ENCODE measurements at regions not wholly inside any gene's neighbourhood (a gene's known extent, or its start where the extent isn't known, plus 50 kb on each side); places are given as distances from the start of the nearest gene placed in this dataset.

GRCh38 chr9:86684148-86684547 lies 263.2 kb downstream of the GAS1 start:
- no peak overlapping the region for H3K27ac Mint-ChIP-seq
- no peak for DNase-seq
- H3K4me3 Mint-ChIP-seq = no peak overlapping the region
- peaks cover 2% of the 10 kb centered on the region for H3K27me3 Mint-ChIP-seq
- H3K4me1 Mint-ChIP-seq = no peaks in the 10 kb centered on the region
- ChIA-PET CTCF (no interaction called here), POLR2A (no interaction called here)
- no peaks in the 10 kb centered on the region for H3K9me3 Mint-ChIP-seq
- H3K36me3 Mint-ChIP-seq (ENCODE audit: low read depth) = no peaks in the 10 kb centered on the region

GRCh38 chr9:86682240-86682639 lies 265.1 kb downstream of the GAS1 start:
- no peaks in the 10 kb centered on the region for H3K36me3 Mint-ChIP-seq (ENCODE audit: low read depth)

GRCh38 chr9:86679909-86680308 lies 267.4 kb downstream of the GAS1 start:
- POLR2A ChIA-PET = no interaction called here
- CTCF ChIA-PET = interaction anchor here (1.6 kb wide), 1 partner anchor 16 kb away, joined by 4 read pairs; no protein-coding TSS in a partner anchor
- no peak overlapping the region for H3K4me3 Mint-ChIP-seq
- H3K27ac Mint-ChIP-seq = no peak overlapping the region
- H3K9me3 Mint-ChIP-seq = no peaks in the 10 kb centered on the region
- DNase-seq = no peak
- H3K4me1 Mint-ChIP-seq = no peaks in the 10 kb centered on the region
- H3K36me3 Mint-ChIP-seq (ENCODE audit: low read depth) = no peaks in the 10 kb centered on the region
- no peaks in the 10 kb centered on the region for H3K27me3 Mint-ChIP-seq

More at GRCh38 chr9:86682240-86682639, 265.1 kb downstream of the GAS1 start:
- no peak for DNase-seq
- Mint-ChIP-seq H3K9me3 (no peaks in the 10 kb centered on the region), H3K4me1 (no peaks in the 10 kb centered on the region), H3K27ac (no peak overlapping the region), H3K27me3 (no peaks in the 10 kb centered on the region), H3K4me3 (no peak overlapping the region)
- CTCF ChIA-PET = no interaction called here
- POLR2A ChIA-PET = no interaction called here

- Mint-ChIP-seq H3K4me3 (no peak overlapping the region), H3K27ac (no peak overlapping the region), H3K36me3 (ENCODE audit: low read depth) (no peaks in the 10 kb centered on the region), H3K27me3 (no peaks in the 10 kb centered on the region), H3K9me3 (no peaks in the 10 kb centered on the region), H3K4me1 (no peaks in the 10 kb centered on the region)
- no peak for DNase-seq
- POLR2A ChIA-PET = no interaction called here
- CTCF ChIA-PET = interaction anchor here (0.6 kb wide), 1 partner anchor 1737 kb away, joined by 4 read pairs; no protein-coding TSS in a partner anchor
These were observed 270.9 kb downstream of the GAS1 start for GRCh38 chr9:86676396-86676795.

GRCh38 chr9:86675805-86676204 lies 271.5 kb downstream of the GAS1 start:
- POLR2A ChIA-PET = no interaction called here
- Mint-ChIP-seq H3K4me3 (no peak overlapping the region), H3K36me3 (ENCODE audit: low read depth) (no peaks in the 10 kb centered on the region), H3K27me3 (no peaks in the 10 kb centered on the region), H3K9me3 (no peaks in the 10 kb centered on the region), H3K27ac (no peak overlapping the region), H3K4me1 (no peaks in the 10 kb centered on the region)
- DNase-seq = no peak
- CTCF ChIA-PET = no interaction called here

GRCh38 chr9:86674487-86674886 lies 272.8 kb downstream of the GAS1 start:
- H3K4me1 Mint-ChIP-seq = no peaks in the 10 kb centered on the region
- ChIA-PET POLR2A (no interaction called here), CTCF (no interaction called here)
- H3K27ac Mint-ChIP-seq = no peak overlapping the region
- H3K27me3 Mint-ChIP-seq = no peaks in the 10 kb centered on the region
- no peaks in the 10 kb centered on the region for H3K36me3 Mint-ChIP-seq (ENCODE audit: low read depth)
- H3K9me3 Mint-ChIP-seq = no peaks in the 10 kb centered on the region
- DNase-seq = no peak
- no peak overlapping the region for H3K4me3 Mint-ChIP-seq

- no peak overlapping the region for H3K27ac Mint-ChIP-seq
- no peak for DNase-seq
- no peaks in the 10 kb centered on the region for H3K9me3 Mint-ChIP-seq
- CTCF ChIA-PET = no interaction called here
- H3K27me3 Mint-ChIP-seq = no peaks in the 10 kb centered on the region
- POLR2A ChIA-PET = no interaction called here
- no peaks in the 10 kb centered on the region for H3K36me3 Mint-ChIP-seq (ENCODE audit: low read depth)
- no peaks in the 10 kb centered on the region for H3K4me1 Mint-ChIP-seq
- no peak overlapping the region for H3K4me3 Mint-ChIP-seq
These were observed 274.3 kb downstream of the GAS1 start for GRCh38 chr9:86672966-86673365.

- Mint-ChIP-seq H3K4me3 (no peak overlapping the region), H3K36me3 (ENCODE audit: low read depth) (no peaks in the 10 kb centered on the region), H3K27me3 (no peaks in the 10 kb centered on the region), H3K27ac (no peak overlapping the region), H3K9me3 (no peaks in the 10 kb centered on the region), H3K4me1 (no peaks in the 10 kb centered on the region)
- DNase-seq = no peak
- CTCF ChIA-PET = no interaction called here
- POLR2A ChIA-PET = no interaction called here
These were observed 275.0 kb downstream of the GAS1 start for GRCh38 chr9:86672301-86672700.

GRCh38 chr9:86671018-86671417 lies 276.3 kb downstream of the GAS1 start:
- Mint-ChIP-seq H3K27me3 (no peaks in the 10 kb centered on the region), H3K9me3 (no peaks in the 10 kb centered on the region), H3K36me3 (ENCODE audit: low read depth) (no peaks in the 10 kb centered on the region), H3K4me1 (no peaks in the 10 kb centered on the region), H3K27ac (no peak overlapping the region), H3K4me3 (no peak overlapping the region)
- CTCF ChIA-PET = no interaction called here
- POLR2A ChIA-PET = no interaction called here
- no peak for DNase-seq

GRCh38 chr9:86670536-86670935 lies 276.8 kb downstream of the GAS1 start:
- POLR2A ChIA-PET = no interaction called here
- no peak for DNase-seq
- no peaks in the 10 kb centered on the region for H3K36me3 Mint-ChIP-seq (ENCODE audit: low read depth)
- H3K4me3 Mint-ChIP-seq = no peak overlapping the region
- no peaks in the 10 kb centered on the region for H3K4me1 Mint-ChIP-seq
- H3K27me3 Mint-ChIP-seq = no peaks in the 10 kb centered on the region
- CTCF ChIA-PET = no interaction called here
- no peak overlapping the region for H3K27ac Mint-ChIP-seq
- no peaks in the 10 kb centered on the region for H3K9me3 Mint-ChIP-seq

GRCh38 chr9:86670076-86670475 lies 277.2 kb downstream of the GAS1 start:
- H3K36me3 Mint-ChIP-seq (ENCODE audit: low read depth) = no peaks in the 10 kb centered on the region
- POLR2A ChIA-PET = no interaction called here
- CTCF ChIA-PET = no interaction called here
- no peak overlapping the region for H3K27ac Mint-ChIP-seq
- H3K4me3 Mint-ChIP-seq = no peak overlapping the region
- no peaks in the 10 kb centered on the region for H3K9me3 Mint-ChIP-seq
- DNase-seq = no peak
- H3K4me1 Mint-ChIP-seq = no peaks in the 10 kb centered on the region
- H3K27me3 Mint-ChIP-seq = no peaks in the 10 kb centered on the region

- H3K36me3 Mint-ChIP-seq (ENCODE audit: low read depth) = no peaks in the 10 kb centered on the region
- no peak for DNase-seq
These were observed 277.9 kb downstream of the GAS1 start for GRCh38 chr9:86669422-86669821.

GRCh38 chr9:86668488-86668887 lies 278.8 kb downstream of the GAS1 start:
- no peak for DNase-seq
- no peaks in the 10 kb centered on the region for H3K36me3 Mint-ChIP-seq (ENCODE audit: low read depth)
- no peak overlapping the region for H3K4me3 Mint-ChIP-seq
- H3K4me1 Mint-ChIP-seq = no peaks in the 10 kb centered on the region
- no peak overlapping the region for H3K27ac Mint-ChIP-seq
- H3K9me3 Mint-ChIP-seq = no peaks in the 10 kb centered on the region
- no peaks in the 10 kb centered on the region for H3K27me3 Mint-ChIP-seq
- ChIA-PET CTCF (no interaction called here), POLR2A (no interaction called here)

More at GRCh38 chr9:86669422-86669821, 277.9 kb downstream of the GAS1 start:
- Mint-ChIP-seq H3K27me3 (no peaks in the 10 kb centered on the region), H3K4me3 (no peak overlapping the region), H3K9me3 (no peaks in the 10 kb centered on the region), H3K27ac (no peak overlapping the region), H3K4me1 (no peaks in the 10 kb centered on the region)
- POLR2A ChIA-PET = no interaction called here
- CTCF ChIA-PET = no interaction called here

- Mint-ChIP-seq H3K27ac (no peak overlapping the region), H3K4me1 (no peaks in the 10 kb centered on the region), H3K4me3 (no peak overlapping the region), H3K27me3 (no peaks in the 10 kb centered on the region), H3K36me3 (ENCODE audit: low read depth) (no peaks in the 10 kb centered on the region), H3K9me3 (no peaks in the 10 kb centered on the region)
- ChIA-PET CTCF (no interaction called here), POLR2A (no interaction called here)
- no peak for DNase-seq
These were observed 280.0 kb downstream of the GAS1 start for GRCh38 chr9:86667307-86667706.

GRCh38 chr9:86665416-86665815 lies 281.9 kb downstream of the GAS1 start:
- CTCF ChIA-PET = no interaction called here
- no peak overlapping the region for H3K27ac Mint-ChIP-seq
- H3K4me1 Mint-ChIP-seq = no peaks in the 10 kb centered on the region
- POLR2A ChIA-PET = no interaction called here
- no peak overlapping the region for H3K4me3 Mint-ChIP-seq
- DNase-seq = no peak
- H3K27me3 Mint-ChIP-seq = no peaks in the 10 kb centered on the region
- no peaks in the 10 kb centered on the region for H3K36me3 Mint-ChIP-seq (ENCODE audit: low read depth)
- no peaks in the 10 kb centered on the region for H3K9me3 Mint-ChIP-seq
